ENCODE measurements at regions not wholly inside any gene's neighbourhood (a gene's known extent, or its start where the extent isn't known, plus 50 kb on each side); places are given as distances from the start of the nearest gene placed in this dataset.

DNA sequence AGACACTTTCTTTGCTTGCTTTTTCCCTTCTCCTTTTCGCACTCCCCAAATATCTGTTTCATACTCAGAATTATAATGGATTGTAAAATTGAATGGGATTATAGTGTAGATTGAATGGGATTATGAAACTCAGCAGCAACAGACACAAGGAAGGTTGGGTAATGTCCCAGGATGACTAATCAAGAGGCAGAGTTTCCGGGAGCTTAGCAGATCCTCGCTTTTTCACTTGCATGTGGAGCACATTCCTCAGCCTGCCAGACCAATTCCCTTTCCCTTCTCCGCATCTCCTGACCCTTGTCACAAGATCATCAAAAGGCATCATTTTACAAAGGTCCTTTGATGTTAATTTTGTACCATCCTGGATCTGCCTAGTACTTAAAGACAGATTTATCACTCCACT lies 55.1 kb upstream of the SLC1A1 start:
- no peak for DNase-seq
- Histone ChIP-seq H3K27ac (ENCODE audit: low read length) (no peak overlapping the region), H3K4me1 (ENCODE audit: control insufficient read depth, insufficient read depth, low read length) (peaks cover 18% of the 10 kb centered on the region), H3K4me3 (ENCODE audit: low read length) (no peak overlapping the region), H3K9me3 (ENCODE audit: control insufficient read depth, low read depth, low read length) (no peaks in the 10 kb centered on the region), H3K27me3 (ENCODE audit: control insufficient read depth, insufficient read depth, low read length) (no peaks in the 10 kb centered on the region), H3K36me3 (ENCODE audit: control insufficient read depth, insufficient read depth, low read length) (no peaks in the 10 kb centered on the region)
- WGBS (ENCODE audit: insufficient coverage, low lambda C conversion rate), result 100% methylated on average over 1 of the region's 4 CpGs

DNA sequence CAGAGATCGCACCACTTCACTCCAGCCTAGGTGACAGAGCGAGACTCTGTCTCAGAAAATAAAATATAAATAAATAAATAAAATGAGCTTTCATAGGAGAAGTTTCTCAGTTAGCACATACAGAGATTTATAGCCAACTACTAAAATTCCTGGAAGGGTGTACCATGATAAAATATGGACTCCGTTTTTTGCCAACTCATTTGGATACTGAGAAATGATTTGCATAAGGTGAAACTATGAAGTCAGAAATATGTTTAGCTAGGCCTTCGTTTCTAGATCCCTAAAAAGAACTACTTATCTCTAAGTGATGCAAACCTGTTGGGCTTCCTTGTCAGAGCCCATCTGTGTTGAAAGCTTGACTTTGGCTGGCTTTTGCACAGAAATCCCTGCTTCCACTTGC lies 56.9 kb upstream of the SLC1A1 start:
- no peaks in the 10 kb centered on the region for H3K9me3 ChIP-seq (ENCODE audit: control insufficient read depth, low read depth, low read length)
- WGBS (ENCODE audit: insufficient coverage, low lambda C conversion rate), result no CpG with 5 or more reads among the region's 4 CpGs
- no peak for DNase-seq

DNA sequence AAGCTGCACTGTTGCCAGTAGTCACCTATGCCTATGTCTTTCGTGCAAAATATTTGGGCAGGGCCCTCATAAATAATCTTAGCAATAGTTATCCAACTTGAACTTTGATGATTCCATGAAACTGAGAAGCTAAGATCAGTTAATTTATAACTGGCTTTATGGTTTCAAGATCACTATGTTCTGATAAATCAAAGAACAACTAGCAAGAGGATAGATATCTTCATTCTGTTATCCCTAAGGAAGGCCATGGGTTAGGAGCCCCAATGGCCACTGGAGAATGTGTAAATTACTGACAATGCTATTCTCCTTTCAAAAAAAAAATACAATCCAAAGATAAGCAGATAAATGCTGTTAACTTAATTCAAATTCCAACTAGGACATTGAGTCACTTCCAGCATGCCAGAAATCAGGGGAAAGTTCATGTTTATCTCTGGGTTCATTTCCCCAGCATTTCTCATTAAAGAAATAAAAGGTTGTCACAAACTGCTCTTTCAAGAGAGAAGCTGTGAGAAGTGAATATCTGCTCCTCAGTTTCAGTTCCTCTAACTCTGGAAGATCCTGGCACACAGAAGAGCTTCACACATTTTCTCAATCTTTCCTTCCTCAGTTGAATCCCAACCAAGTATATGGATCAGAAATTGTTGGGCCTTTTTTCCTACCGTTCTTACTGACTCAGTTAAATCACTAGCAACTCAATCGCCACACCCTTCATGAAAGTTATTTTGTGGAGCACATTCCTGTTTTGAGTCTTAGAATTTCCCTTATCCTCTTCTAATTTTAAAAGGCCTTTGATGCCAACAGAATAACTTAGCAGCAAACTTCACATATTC lies 59.6 kb upstream of the SLC1A1 start:
- no peaks in the 10 kb centered on the region for H3K27me3 ChIP-seq (ENCODE audit: control insufficient read depth, insufficient read depth, low read length)
- H3K27ac ChIP-seq (ENCODE audit: low read length), result peak overlapping the region; percentile 86
- H3K9me3 ChIP-seq (ENCODE audit: control insufficient read depth, low read depth, low read length), result no peaks in the 10 kb centered on the region
- no peaks in the 10 kb centered on the region for H3K36me3 ChIP-seq (ENCODE audit: control insufficient read depth, insufficient read depth, low read length)
- no peak overlapping the region for H3K4me3 ChIP-seq (ENCODE audit: low read length)
- DNase-seq, result peak; percentile 62 to 79
- no CpG with 5 or more reads among the region's 3 CpGs for WGBS (ENCODE audit: insufficient coverage, low lambda C conversion rate)
- peaks cover 28% of the 10 kb centered on the region for H3K4me1 ChIP-seq (ENCODE audit: control insufficient read depth, insufficient read depth, low read length)

More for the DNA sequence above, 56.9 kb upstream of the SLC1A1 start:
- Histone ChIP-seq H3K36me3 (ENCODE audit: control insufficient read depth, insufficient read depth, low read length) (no peaks in the 10 kb centered on the region), H3K27me3 (ENCODE audit: control insufficient read depth, insufficient read depth, low read length) (no peaks in the 10 kb centered on the region), H3K4me3 (ENCODE audit: low read length) (no peak overlapping the region), H3K4me1 (ENCODE audit: control insufficient read depth, insufficient read depth, low read length) (peaks cover 24% of the 10 kb centered on the region), H3K27ac (ENCODE audit: low read length) (no peak overlapping the region)

DNA sequence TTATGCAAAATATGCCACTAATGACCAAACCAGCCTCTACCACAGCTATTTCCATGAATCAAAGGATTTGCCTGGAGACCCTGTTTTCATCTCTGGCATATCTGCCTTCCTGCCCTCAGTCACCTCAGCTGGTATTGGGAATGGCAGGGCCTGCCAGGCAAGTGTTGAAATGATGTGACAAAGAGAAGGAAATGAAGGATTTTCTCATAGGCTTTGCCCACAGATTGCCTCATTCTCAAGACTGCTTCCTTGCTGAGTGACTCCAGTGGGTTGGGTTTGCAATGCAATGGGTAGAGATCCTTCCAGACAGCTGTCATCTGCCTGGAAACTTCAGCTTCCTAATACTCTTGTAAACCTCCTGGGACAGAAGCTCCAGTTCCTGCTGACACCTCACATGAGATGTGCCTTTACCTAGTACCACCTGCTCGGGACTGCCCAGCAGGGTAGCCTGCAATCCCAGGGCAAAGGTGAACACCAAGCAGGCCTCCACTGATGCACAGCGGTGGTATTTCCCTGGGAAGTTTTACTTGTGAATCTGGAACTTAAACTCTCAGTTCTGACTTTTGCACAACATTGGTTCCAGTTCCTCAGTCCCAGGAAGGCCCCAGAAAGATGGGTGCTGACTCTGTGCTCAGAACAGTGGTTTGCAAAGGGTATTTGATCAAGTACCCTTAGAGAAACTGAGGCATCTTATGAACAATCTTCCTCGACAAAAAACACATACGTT lies 64.8 kb upstream of the SLC1A1 start:
- Histone ChIP-seq H3K27me3 (ENCODE audit: control insufficient read depth, insufficient read depth, low read length) (no peaks in the 10 kb centered on the region), H3K36me3 (ENCODE audit: control insufficient read depth, insufficient read depth, low read length) (no peaks in the 10 kb centered on the region), H3K4me1 (ENCODE audit: control insufficient read depth, insufficient read depth, low read length) (peaks cover 14% of the 10 kb centered on the region), H3K9me3 (ENCODE audit: control insufficient read depth, low read depth, low read length) (no peaks in the 10 kb centered on the region), H3K4me3 (ENCODE audit: low read length) (no peak overlapping the region), H3K27ac (ENCODE audit: low read length) (no peak overlapping the region)
- no CpG with 5 or more reads among the region's 4 CpGs for WGBS (ENCODE audit: insufficient coverage, low lambda C conversion rate)
- DNase-seq, result peak; percentile 9 to 41

DNA sequence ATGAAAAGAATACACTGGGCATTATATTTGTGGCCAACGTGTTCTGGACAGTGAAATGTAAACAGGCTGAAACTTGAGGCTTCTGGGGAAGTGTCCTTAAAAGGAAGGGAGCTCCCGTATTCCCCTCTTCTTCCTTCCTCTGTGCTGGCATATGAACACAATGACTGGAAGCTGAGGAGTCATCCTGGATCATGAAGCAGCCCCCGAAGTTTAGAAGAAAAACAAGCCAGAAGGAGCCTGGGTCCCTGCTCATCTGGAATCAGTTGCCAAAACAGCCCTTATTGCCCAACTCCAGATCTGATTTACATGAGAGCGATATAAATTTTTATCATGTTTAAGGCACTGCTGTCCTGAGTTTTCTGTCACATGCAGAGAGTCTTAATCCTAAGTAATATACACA lies 65.4 kb upstream of the SLC1A1 start:
- Histone ChIP-seq H3K36me3 (ENCODE audit: control insufficient read depth, insufficient read depth, low read length) (no peaks in the 10 kb centered on the region), H3K27me3 (ENCODE audit: control insufficient read depth, insufficient read depth, low read length) (no peaks in the 10 kb centered on the region), H3K27ac (ENCODE audit: low read length) (no peak overlapping the region), H3K4me3 (ENCODE audit: low read length) (no peak overlapping the region), H3K4me1 (ENCODE audit: control insufficient read depth, insufficient read depth, low read length) (peaks cover 10% of the 10 kb centered on the region), H3K9me3 (ENCODE audit: control insufficient read depth, low read depth, low read length) (no peaks in the 10 kb centered on the region)
- WGBS (ENCODE audit: insufficient coverage, low lambda C conversion rate), result no CpG with 5 or more reads among the region's 4 CpGs
- DNase-seq, result no peak

DNA sequence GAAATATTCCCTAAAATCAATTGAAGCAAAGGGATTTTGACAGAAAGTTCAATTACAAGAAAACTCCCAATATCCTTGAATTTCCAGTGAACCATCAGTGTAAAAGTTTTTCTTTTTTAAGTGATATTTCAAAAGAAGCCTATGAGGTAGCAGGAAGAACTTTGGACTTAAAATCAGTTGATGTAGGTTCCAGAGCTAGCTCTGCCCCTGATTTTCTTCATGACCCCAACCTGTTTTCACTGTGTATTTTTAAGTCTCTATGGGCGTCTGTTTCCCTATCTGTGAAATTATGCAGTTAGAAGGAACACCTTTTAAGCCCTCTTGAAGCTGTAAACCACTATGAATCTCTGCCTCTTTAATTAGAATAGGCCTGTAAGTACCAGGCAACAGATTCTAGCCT lies 66.2 kb upstream of the SLC1A1 start:
- Histone ChIP-seq H3K36me3 (ENCODE audit: control insufficient read depth, insufficient read depth, low read length) (no peaks in the 10 kb centered on the region), H3K4me1 (ENCODE audit: control insufficient read depth, insufficient read depth, low read length) (peaks cover 7% of the 10 kb centered on the region), H3K27ac (ENCODE audit: low read length) (no peak overlapping the region), H3K27me3 (ENCODE audit: control insufficient read depth, insufficient read depth, low read length) (no peaks in the 10 kb centered on the region), H3K4me3 (ENCODE audit: low read length) (no peak overlapping the region), H3K9me3 (ENCODE audit: control insufficient read depth, low read depth, low read length) (no peaks in the 10 kb centered on the region)
- DNase-seq, result no peak
- no CpG with 5 or more reads among the region's 1 CpG for WGBS (ENCODE audit: insufficient coverage, low lambda C conversion rate)

DNA sequence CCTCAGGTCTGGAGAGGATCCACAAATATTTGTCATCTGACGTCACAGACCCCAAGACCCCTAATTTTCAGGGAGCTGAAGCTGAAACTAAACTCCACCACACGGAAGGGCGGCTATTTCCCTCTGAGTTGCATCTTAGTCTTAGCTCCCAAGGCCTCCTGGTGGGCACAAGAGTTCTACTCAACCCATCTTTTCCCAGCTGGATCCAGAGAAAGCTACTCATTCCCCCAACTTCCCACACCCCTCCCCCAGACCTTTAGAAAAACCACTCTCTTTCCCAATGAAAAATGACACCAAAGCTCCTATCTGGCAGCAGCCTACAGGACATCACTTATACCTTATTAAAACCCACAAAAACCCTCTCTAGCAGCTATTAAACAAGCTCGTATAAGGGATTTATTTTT lies 67.1 kb upstream of the SLC1A1 start:
- DNase-seq, result no peak
- Histone ChIP-seq H3K9me3 (ENCODE audit: control insufficient read depth, low read depth, low read length) (no peaks in the 10 kb centered on the region), H3K27me3 (ENCODE audit: control insufficient read depth, insufficient read depth, low read length) (no peaks in the 10 kb centered on the region), H3K36me3 (ENCODE audit: control insufficient read depth, insufficient read depth, low read length) (no peaks in the 10 kb centered on the region), H3K4me3 (ENCODE audit: low read length) (no peak overlapping the region), H3K27ac (ENCODE audit: low read length) (no peak overlapping the region), H3K4me1 (ENCODE audit: control insufficient read depth, insufficient read depth, low read length) (peaks cover 7% of the 10 kb centered on the region)
- 83% methylated on average over 1 of the region's 4 CpGs for WGBS (ENCODE audit: insufficient coverage, low lambda C conversion rate)

DNA sequence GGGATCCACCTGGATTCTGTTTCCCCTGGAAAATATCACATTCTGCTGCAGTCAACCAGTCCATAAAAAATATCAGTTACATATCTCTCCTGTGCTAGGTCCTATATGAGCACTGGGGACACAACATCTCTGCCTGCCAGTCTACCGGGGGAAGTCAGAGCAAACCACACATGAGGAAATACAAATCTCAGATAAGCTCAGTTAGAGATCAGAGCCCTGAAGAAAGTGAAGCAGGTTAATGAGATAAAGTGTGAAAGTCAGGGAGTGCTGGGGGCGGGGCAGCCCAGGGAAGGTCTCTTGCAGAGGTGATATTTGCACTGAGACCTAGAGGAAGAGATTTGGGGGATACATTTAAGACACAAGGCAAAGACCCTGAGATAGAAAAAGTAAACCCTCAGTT lies 67.8 kb upstream of the SLC1A1 start:
- DNase-seq, result peak in 1 of 2 donors; percentile 24
- no peaks in the 10 kb centered on the region for H3K27me3 ChIP-seq (ENCODE audit: control insufficient read depth, insufficient read depth, low read length)
- WGBS (ENCODE audit: insufficient coverage, low lambda C conversion rate), result no CpG with 5 or more reads among the region's 2 CpGs
- peaks cover 7% of the 10 kb centered on the region for H3K4me1 ChIP-seq (ENCODE audit: control insufficient read depth, insufficient read depth, low read length)
- no peak overlapping the region for H3K4me3 ChIP-seq (ENCODE audit: low read length)
- H3K36me3 ChIP-seq (ENCODE audit: control insufficient read depth, insufficient read depth, low read length), result no peaks in the 10 kb centered on the region
- H3K27ac ChIP-seq (ENCODE audit: low read length), result no peak overlapping the region
- H3K9me3 ChIP-seq (ENCODE audit: control insufficient read depth, low read depth, low read length), result no peaks in the 10 kb centered on the region

DNA sequence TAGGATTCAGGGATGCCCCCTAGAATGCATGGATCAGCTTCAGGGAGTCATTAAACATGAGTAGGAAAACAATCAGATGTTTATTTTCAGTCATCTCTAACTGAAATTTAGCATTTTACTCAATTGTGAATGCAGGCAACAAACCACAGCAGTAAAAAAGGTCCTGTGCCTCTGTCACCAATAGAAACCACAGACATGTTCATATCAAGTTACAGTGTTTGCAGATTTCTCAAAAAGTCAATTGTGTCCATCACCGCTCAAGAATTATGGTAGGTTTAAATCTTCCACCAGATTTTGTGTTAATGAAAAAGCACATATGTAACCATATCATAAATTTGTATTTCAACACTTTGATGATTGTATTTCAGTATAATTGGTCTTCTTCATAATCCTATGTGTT lies 68.4 kb upstream of the SLC1A1 start:
- no peaks in the 10 kb centered on the region for H3K27me3 ChIP-seq (ENCODE audit: control insufficient read depth, insufficient read depth, low read length)
- H3K9me3 ChIP-seq (ENCODE audit: control insufficient read depth, low read depth, low read length), result no peaks in the 10 kb centered on the region
- H3K4me1 ChIP-seq (ENCODE audit: control insufficient read depth, insufficient read depth, low read length), result peaks cover 7% of the 10 kb centered on the region
- no peak for DNase-seq
- no peaks in the 10 kb centered on the region for H3K36me3 ChIP-seq (ENCODE audit: control insufficient read depth, insufficient read depth, low read length)
- no peak overlapping the region for H3K27ac ChIP-seq (ENCODE audit: low read length)
- no peak overlapping the region for H3K4me3 ChIP-seq (ENCODE audit: low read length)
- no CpG with 5 or more reads among the region's 1 CpG for WGBS (ENCODE audit: insufficient coverage, low lambda C conversion rate)

DNA sequence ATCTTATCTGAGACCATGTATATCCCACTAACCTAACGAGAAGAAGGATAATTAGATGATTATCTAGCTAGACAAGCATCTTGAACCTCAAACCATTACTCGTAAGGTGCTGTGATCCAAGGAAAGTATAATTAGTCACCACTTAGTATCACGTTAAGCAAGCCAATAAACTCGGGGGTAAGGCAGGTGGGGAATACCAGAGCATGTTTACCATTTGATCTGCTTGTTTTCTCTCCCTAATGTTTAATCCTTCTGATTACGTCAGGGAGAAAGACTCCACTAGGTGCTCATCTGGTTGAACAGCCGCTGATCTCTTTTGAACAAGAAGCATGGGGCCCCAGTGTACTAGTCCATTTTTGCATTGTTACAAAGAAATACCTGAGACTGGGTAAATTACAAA lies 69.9 kb upstream of the SLC1A1 start:
- H3K9me3 ChIP-seq (ENCODE audit: control insufficient read depth, low read depth, low read length), result no peaks in the 10 kb centered on the region
- no peaks in the 10 kb centered on the region for H3K4me1 ChIP-seq (ENCODE audit: control insufficient read depth, insufficient read depth, low read length)
- DNase-seq, result no peak
- H3K27ac ChIP-seq (ENCODE audit: low read length), result no peak overlapping the region
- no peaks in the 10 kb centered on the region for H3K27me3 ChIP-seq (ENCODE audit: control insufficient read depth, insufficient read depth, low read length)
- no peak overlapping the region for H3K4me3 ChIP-seq (ENCODE audit: low read length)
- WGBS (ENCODE audit: insufficient coverage, low lambda C conversion rate), result no CpG with 5 or more reads among the region's 6 CpGs
- no peaks in the 10 kb centered on the region for H3K36me3 ChIP-seq (ENCODE audit: control insufficient read depth, insufficient read depth, low read length)

All from large intestine (tissue), 3 donors.